HCT116 (cell line): ENCODE measurements at regions not wholly inside any gene's neighbourhood (a gene's known extent, or its start where the extent isn't known, plus 50 kb on each side); places are given as distances from the start of the nearest gene placed in this dataset.

Experiments used
- ATAC-seq: fragments of 200-7000 bp; cut with Tn5 transposase; 2 replicates; pipeline ENCODE4 v1.9.1; 2020; ENCODE audit warnings: mild to moderate bottlenecking, moderate library complexity
- BruUV-seq: library from RNA; stranded (reverse); fragments of 400-500 nt; replicated peaks from 2 replicates; lab custom pipeline; 2021; lab: Mats Ljungman, UMichigan
- CTCF ChIA-PET: fragments of 300-600 bp; sonication (Branson Sonifier 250); formaldehyde crosslinking; loops from one replicate; lab custom pipeline; 2021; ENCODE audit warnings: antibody characterized with exemption; lab: Charles Lee
- POLR2A ChIA-PET: fragments of 300-600, 350-600 bp; sonication (Branson Sonifier 250); formaldehyde crosslinking; loops from one replicate; lab custom pipeline; 2021; ENCODE audit warnings: antibody characterized with exemption; lab: Charles Lee
- RAD21 ChIA-PET, 2 experiments: fragments of 300-600 bp; sonication (Branson Sonifier 250); formaldehyde crosslinking; loops; one replicate each; lab custom pipeline; 2023; ENCODE audit warnings: low total read pairs in 2 of 2; ENCODE audit not compliant: uncharacterized antibody in 2 of 2, unreplicated experiment in 2 of 2, low non-redundant PET in 1 of 2; lab: Charles Lee
- DNase-seq: peaks from one replicate; pipeline ENCODE4 v3.0.0-alpha.2; 2010; ENCODE audit warnings: low read depth, low spot score
- H2AFZ ChIP-seq: fragments of 200-600 bp; shearing (Covaris generic), sonication (generic); 2 replicates; pipeline ENCODE4 v1.6.1; 2017; ENCODE audit warnings: low read depth, mixed run types, mixed read lengths, antibody characterized with exemption, low read length; ENCODE audit not compliant: poor library complexity, severe bottlenecking
- H3K27ac ChIP-seq: 2 replicates; pipeline ENCODE4 v1.5.1; 2012; ENCODE audit warnings: low read depth, low read length
- H3K27me3 ChIP-seq: fragments of 200-600 bp; sonication (generic); 2 replicates; pipeline ENCODE4 v1.6.1; 2016; ENCODE audit warnings: mixed run types, low read length, mixed read lengths; ENCODE audit not compliant: insufficient read depth
- H3K36me3 ChIP-seq, 2 experiments: fragments of 200-500 bp in 1 of 2; fragments of 200-600 bp in 1 of 2; sonication (Bioruptor generic) in 1 of 2; sonication (generic) in 1 of 2; 2 replicates each; pipeline versions ENCODE4 v1.5.1 to v1.6.1; 2014 to 2016; ENCODE audit warnings: low read length in 2 of 2, inconsistent platforms in 1 of 2, mixed read lengths in 1 of 2, mixed run types in 1 of 2; ENCODE audit not compliant: insufficient read depth in 2 of 2, control insufficient read depth in 1 of 2
- H3K4me1 ChIP-seq, 2 experiments: fragments of 200-600 bp in 1 of 2; sonication (generic) in 1 of 2; 2 replicates each; pipeline versions ENCODE4 v1.5.1 to v1.6.1; 2012 to 2017; ENCODE audit warnings: low read length in 2 of 2, inconsistent platforms in 1 of 2, mild to moderate bottlenecking in 1 of 2, mixed read lengths in 1 of 2, mixed run types in 1 of 2, moderate library complexity in 1 of 2; ENCODE audit not compliant: insufficient read depth in 2 of 2, control insufficient read depth in 1 of 2
- H3K4me2 ChIP-seq: fragments of 200-600 bp; sonication (generic); 2 replicates; pipeline ENCODE4 v1.6.1; 2017; ENCODE audit warnings: mixed run types, low read length, mixed read lengths
- H3K4me3 ChIP-seq, 2 experiments: fragments of 200-600 bp in 1 of 2; sonication (generic) in 1 of 2; replicated peaks in 1 of 2; 2 replicates each; pipeline ENCODE4 v1.5.1; 2011 to 2016; ENCODE audit warnings: low read length in 2 of 2, control low read depth in 1 of 2, low read depth in 1 of 2, mild to moderate bottlenecking in 1 of 2, mixed read lengths in 1 of 2, mixed run types in 1 of 2
- H3K79me2 ChIP-seq: fragments of 200-600 bp; sonication (generic); 2 replicates; pipeline ENCODE4 v1.6.1; 2017; ENCODE audit warnings: mild to moderate bottlenecking, mixed run types, low read length, moderate library complexity, mixed read lengths; ENCODE audit not compliant: insufficient read depth
- H3K9ac ChIP-seq: fragments of 200-600 bp; sonication (generic); 2 replicates; pipeline ENCODE4 v1.6.1; 2016; ENCODE audit warnings: low read length, mixed read lengths
- H3K9me2 ChIP-seq: fragments of 200-600 bp; sonication (generic), shearing (Covaris generic); 2 replicates; pipeline ENCODE4 v1.6.1; 2017; ENCODE audit warnings: mixed run types, mild to moderate bottlenecking, moderate library complexity; ENCODE audit not compliant: insufficient read depth
- H3K9me3 ChIP-seq, 2 experiments: fragments of 200-500 bp in 1 of 2; fragments of 200-600 bp in 1 of 2; sonication (Bioruptor generic) in 1 of 2; sonication (generic) in 1 of 2; 2 replicates each; pipeline ENCODE4 v1.6.1; 2014 to 2017; ENCODE audit warnings: low read length in 2 of 2, mixed read lengths in 2 of 2, inconsistent platforms in 1 of 2, low read depth in 1 of 2, mild to moderate bottlenecking in 1 of 2, mixed run types in 1 of 2, moderate library complexity in 1 of 2; ENCODE audit not compliant: control insufficient read depth in 1 of 2, insufficient read depth in 1 of 2
- H4K20me1 ChIP-seq: fragments of 200-600 bp; sonication (generic), shearing (Covaris generic); 2 replicates; pipeline ENCODE4 v1.6.1; 2017; ENCODE audit warnings: mixed run types, mild to moderate bottlenecking, moderate library complexity; ENCODE audit not compliant: insufficient read depth
- CBX3 ChIP-seq: IDR thresholded peaks from 2 replicates; pipeline ENCODE4 v1.6.1; 2012; ENCODE audit warnings: low read depth
- CTCF ChIP-seq, 3 experiments: fragments of 200-600 bp in 1 of 3; sonication (generic) in 1 of 3; IDR thresholded peaks in 2 of 3; conservative IDR thresholded peaks in 1 of 3; 2 replicates each; pipeline ENCODE4 v1.5.1; 2012 to 2017; ENCODE audit warnings: low read depth in 2 of 3, low read length in 2 of 3, antibody characterized with exemption in 1 of 3, borderline replicate concordance in 1 of 3, control low read depth in 1 of 3, mild to moderate bottlenecking in 1 of 3, mixed read lengths in 1 of 3, mixed run types in 1 of 3, moderate library complexity in 1 of 3; ENCODE audit not compliant: insufficient read depth in 1 of 3
- EGR1 ChIP-seq: IDR thresholded peaks from 2 replicates; pipeline ENCODE4 v1.6.1; 2012; ENCODE audit warnings: low read depth
- ELF1 ChIP-seq: IDR thresholded peaks from 2 replicates; pipeline ENCODE4 v1.6.1; 2012; ENCODE audit warnings: low read depth, borderline replicate concordance
- FOSL1 ChIP-seq: IDR thresholded peaks from 2 replicates; pipeline ENCODE4 v1.6.1; 2012; ENCODE audit warnings: low read depth
- JUND ChIP-seq: IDR thresholded peaks from 2 replicates; pipeline ENCODE4 v1.6.1; 2012
- POLR2A ChIP-seq: IDR thresholded peaks from 2 replicates; pipeline ENCODE4 v1.7.0; 2011; ENCODE audit warnings: borderline replicate concordance; ENCODE audit not compliant: insufficient read depth, insufficient read length; ENCODE audit errors: extremely low read depth
- POLR2AphosphoS5 ChIP-seq: IDR thresholded peaks from 2 replicates; pipeline ENCODE4 v1.6.1; 2011; ENCODE audit warnings: mild to moderate bottlenecking, low read depth, low read length, moderate library complexity
- SIN3A ChIP-seq: IDR thresholded peaks from 2 replicates; pipeline ENCODE4 v1.6.1; 2012; ENCODE audit warnings: low read depth
- SRF ChIP-seq: IDR thresholded peaks from 2 replicates; pipeline ENCODE4 v1.6.1; 2012; ENCODE audit warnings: low read depth
- YY1 ChIP-seq: IDR thresholded peaks from 2 replicates; pipeline ENCODE4 v1.6.1; 2011; ENCODE audit warnings: low read length, low read depth, moderate library complexity, mild to moderate bottlenecking; ENCODE audit not compliant: insufficient replicate concordance; ENCODE audit errors: extremely low read depth
- ZBTB33 ChIP-seq: IDR thresholded peaks from 2 replicates; pipeline ENCODE4 v1.6.1; 2011; ENCODE audit warnings: mild to moderate bottlenecking, low read length, moderate library complexity; ENCODE audit not compliant: insufficient replicate concordance; ENCODE audit errors: extremely low read depth
- ZFX ChIP-seq: fragments of 450-650 bp; IDR thresholded peaks from 2 replicates; pipeline ENCODE4 v1.6.1; 2017
- ZNF274 ChIP-seq: fragments of 200-500 bp; sonication (Bioruptor generic); IDR thresholded peaks from 2 replicates; pipeline ENCODE4 v1.6.1; 2014; ENCODE audit warnings: mild to moderate bottlenecking, low read depth, low read length, inconsistent platforms
- intact Hi-C: fragments of 100-400 bp; cut with micrococcal nuclease; formaldehyde crosslinking; loops from 2 replicates; pipeline ENCODE4 v1.10.0; 2022
- TF ChIP-seq, protein P1 (sequence below): IDR thresholded peaks from 2 replicates; pipeline ENCODE4 v1.6.1; 2012

DNA sequence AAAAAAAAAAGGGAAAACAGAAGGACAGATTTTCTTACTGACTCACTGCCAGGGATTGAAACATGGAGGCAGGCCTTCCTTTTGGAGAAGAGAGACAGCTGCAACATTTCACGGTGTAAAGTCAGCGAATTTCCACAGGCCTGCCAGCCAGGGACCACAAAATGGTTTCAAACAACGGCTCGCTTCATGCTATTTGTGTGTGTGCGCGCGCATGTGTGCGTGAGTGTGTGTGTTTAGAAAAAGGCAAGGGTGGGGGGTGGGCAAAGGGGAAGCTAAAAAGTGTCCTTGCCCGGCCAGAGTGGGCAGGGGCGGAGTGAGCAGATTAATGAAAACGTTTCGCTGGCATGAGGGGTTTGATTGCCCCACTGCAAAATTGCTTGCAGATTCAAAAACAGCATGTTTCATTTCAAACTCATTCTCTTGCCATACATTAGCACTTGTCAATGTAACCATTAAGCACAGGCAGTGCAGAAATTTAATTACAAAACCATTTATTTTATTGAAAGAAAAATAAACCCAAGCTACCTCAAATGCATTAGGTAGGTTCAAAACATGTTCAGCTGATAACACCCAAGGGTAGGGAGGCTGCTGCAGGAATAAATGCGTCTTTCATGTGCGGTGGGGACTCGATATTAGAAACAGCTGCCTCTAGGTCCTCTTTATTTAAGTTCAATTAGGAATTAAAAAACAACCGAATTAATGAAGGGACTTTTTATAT lies 182.1 kb upstream of the SIX2 start (continued):
- TF ChIP-seq ZNF274: no peak

DNA sequence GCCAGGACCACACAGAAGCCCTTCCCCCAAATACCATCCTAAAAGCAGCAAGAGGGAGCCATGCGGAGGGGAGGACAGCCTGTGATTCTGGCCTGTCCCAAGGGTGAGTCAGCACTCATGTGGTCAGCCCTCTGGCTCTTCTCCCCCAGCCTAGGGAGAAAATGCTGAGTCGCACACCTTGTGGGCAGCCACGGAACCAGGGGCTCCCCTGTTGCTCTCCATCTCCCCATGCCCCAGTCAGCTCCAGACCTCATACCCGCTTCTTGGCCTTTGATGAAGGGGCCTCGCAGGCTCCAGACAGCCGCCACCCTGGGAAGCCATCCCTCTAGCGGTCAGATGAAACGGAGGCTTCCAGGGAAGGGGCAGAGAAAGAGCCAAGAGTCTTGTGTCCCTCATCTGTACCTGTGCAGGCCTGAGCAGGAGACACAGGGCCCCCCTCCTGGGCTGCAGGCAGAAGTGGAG lies 181.3 kb upstream of the SIX2 start:
- Histone ChIP-seq H3K4me3 (no peak overlapping the region), H3K4me1 (peaks cover 0 to 8% of the 10 kb centered on the region in 2 experiments; a peak in 2 of 4 replicates), H3K36me3 (no peaks in the 10 kb centered on the region), H3K27ac (no peak overlapping the region), H2AFZ (peak overlapping the region; percentile 45), H3K9me2 (no peaks in the 10 kb centered on the region), H3K4me2 (peak overlapping the region; percentile 28; the same call in 1 of the 2 replicates), H3K9me3 (no peaks in the 10 kb centered on the region), H3K9ac (no peak overlapping the region), H4K20me1 (no peaks in the 10 kb centered on the region), H3K27me3 (peaks cover 5% of the 10 kb centered on the region; the same call in 1 of the 2 replicates), H3K79me2 (no peaks in the 10 kb centered on the region)
- ATAC-seq (peak; percentile 74), DNase-seq (no peak)
- ChIA-PET POLR2A (no interaction called here), RAD21 (no interaction called here), CTCF (no interaction called here)
- intact Hi-C loops: no loop called here
- TF ChIP-seq ZNF274 (no peak), POLR2AphosphoS5 (no peak), FOSL1 (no peak), ZBTB33 (no peak), POLR2A (no peak), CBX3 (no peak), ELF1 (no peak), EGR1 (no peak), ZFX (no peak), CTCF (IDR thresholded peaks at IDR 0.05 in 2 of 3, conservative IDR thresholded peaks at IDR 0.05 in 1 of 3; ENCODE audit: borderline replicate concordance in 1 of 3, insufficient read depth in 1 of 3, low read depth in 2 of 3, low read length in 2 of 3) (no peak), JUND (no peak), SIN3A (no peak), YY1 (no peak), SRF (no peak)
- TF ChIP-seq, protein P1, sequence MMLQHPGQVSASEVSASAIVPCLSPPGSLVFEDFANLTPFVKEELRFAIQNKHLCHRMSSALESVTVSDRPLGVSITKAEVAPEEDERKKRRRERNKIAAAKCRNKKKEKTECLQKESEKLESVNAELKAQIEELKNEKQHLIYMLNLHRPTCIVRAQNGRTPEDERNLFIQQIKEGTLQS: no peak
- BruUV-seq: no TSS peak
